Mononuclear cell (primary cell): ENCODE measurements at regions not wholly inside any gene's neighbourhood (a gene's known extent, or its start where the extent isn't known, plus 50 kb on each side); places are given as distances from the start of the nearest gene placed in this dataset.

Experiments
- H3K27me3 ChIP-seq: 2 replicates; pipeline ENCODE4 v1.6.0; 2011; ENCODE audit warnings: low read length, control low read depth; ENCODE audit not compliant: insufficient read depth
- H3K4me1 ChIP-seq: 2 replicates; pipeline ENCODE4 v1.5.1; 2011; ENCODE audit warnings: mild to moderate bottlenecking, low read length, control low read depth; ENCODE audit not compliant: insufficient read depth
- H3K4me3 ChIP-seq: 2 replicates; pipeline ENCODE4 v1.5.1; 2011; ENCODE audit warnings: mild to moderate bottlenecking, low read length, moderate library complexity
- H3K9me3 ChIP-seq: 2 replicates; pipeline ENCODE4 v1.5.1; 2011; ENCODE audit warnings: low read depth, mild to moderate bottlenecking, control low read depth, low read length

GRCh38 chr1:29455781-29456180 is 219.5 kb downstream of the PTPRU start:
- no peaks in the 10 kb centered on the region for H3K9me3 ChIP-seq
- H3K4me1 ChIP-seq = no peaks in the 10 kb centered on the region

DNA sequence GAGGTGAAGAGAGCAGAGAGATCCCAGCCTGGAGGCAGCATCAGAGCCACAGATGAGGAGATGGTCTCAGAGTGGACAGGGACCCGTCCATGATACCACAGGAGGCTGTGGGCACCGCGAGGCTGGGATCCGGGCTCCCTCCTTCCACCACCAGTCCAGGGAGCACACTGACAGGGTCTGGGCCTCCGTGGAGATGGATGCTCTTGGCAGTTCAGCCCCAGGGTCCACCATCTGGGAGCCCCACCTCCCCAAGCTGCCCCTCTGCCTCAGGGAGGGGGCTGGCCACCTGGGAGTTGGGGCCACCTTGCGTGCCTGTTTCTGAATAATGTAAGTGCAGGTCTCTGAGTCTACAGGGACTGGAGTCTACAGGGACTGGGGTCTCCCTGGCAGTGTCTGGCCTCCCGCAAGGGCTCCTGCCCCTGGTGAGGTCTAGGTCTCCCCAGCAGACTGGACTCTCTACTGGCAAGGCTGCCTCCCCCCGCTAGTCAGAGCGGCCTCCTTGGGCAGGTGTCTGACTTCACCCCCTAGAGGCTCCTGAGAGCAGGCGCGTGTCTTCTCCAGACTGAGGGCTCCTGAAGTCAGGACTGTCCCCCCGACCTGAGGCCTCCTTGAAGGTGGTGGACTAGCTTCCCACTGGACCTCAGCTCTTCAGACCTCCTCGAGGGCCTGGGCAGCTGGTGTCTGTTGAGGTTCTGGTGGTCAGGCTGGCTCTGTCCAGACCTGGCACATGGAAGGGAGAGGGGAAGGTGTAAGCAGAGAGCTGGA is 218.5 kb downstream of the PTPRU start:
- Histone ChIP-seq H3K4me1 (no peaks in the 10 kb centered on the region), H3K9me3 (no peaks in the 10 kb centered on the region), H3K27me3 (no peaks in the 10 kb centered on the region), H3K4me3 (no peak overlapping the region)

More at GRCh38 chr1:29455781-29456180, 219.5 kb downstream of the PTPRU start:
- Histone ChIP-seq H3K27me3 (no peaks in the 10 kb centered on the region), H3K4me3 (no peak overlapping the region)

DNA sequence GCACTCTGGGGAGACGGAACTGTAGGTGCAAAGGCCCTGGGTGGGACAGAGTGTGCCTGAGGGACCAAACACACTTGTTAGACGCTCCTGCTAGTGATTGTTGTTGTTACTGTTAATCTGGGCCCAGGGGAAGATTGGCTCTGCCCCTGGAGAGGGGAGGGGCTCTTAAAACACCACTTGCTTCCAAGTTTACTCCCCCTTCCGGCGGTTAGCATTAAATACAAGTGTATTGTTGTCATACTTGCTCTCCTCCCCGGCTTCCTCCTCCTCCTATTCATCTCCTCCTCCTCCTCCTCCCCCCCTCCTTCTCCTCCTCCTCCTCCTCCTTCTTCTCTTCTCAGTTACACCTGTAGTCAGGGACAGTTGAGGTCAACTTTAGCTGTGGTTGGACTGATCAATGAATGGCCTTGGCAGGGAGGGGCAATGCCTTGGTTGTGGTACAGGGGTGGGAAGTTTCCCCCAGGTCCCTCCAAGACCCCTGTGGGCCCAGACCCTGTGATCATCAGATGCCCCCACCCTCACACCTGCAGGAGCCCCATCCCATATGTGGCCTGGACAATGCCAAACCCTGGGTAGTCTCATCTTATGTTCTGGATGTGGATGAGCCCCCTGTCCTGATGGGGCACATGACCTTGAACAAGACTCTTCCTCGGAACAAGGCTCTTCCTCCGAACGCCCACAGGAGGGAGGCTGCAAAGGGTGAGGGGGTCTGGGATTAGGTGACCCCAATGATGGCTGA is 217.3 kb downstream of the PTPRU start:
- H3K4me1 ChIP-seq = no peaks in the 10 kb centered on the region
- H3K27me3 ChIP-seq = no peaks in the 10 kb centered on the region
- H3K4me3 ChIP-seq = no peak overlapping the region
- H3K9me3 ChIP-seq = no peaks in the 10 kb centered on the region

DNA sequence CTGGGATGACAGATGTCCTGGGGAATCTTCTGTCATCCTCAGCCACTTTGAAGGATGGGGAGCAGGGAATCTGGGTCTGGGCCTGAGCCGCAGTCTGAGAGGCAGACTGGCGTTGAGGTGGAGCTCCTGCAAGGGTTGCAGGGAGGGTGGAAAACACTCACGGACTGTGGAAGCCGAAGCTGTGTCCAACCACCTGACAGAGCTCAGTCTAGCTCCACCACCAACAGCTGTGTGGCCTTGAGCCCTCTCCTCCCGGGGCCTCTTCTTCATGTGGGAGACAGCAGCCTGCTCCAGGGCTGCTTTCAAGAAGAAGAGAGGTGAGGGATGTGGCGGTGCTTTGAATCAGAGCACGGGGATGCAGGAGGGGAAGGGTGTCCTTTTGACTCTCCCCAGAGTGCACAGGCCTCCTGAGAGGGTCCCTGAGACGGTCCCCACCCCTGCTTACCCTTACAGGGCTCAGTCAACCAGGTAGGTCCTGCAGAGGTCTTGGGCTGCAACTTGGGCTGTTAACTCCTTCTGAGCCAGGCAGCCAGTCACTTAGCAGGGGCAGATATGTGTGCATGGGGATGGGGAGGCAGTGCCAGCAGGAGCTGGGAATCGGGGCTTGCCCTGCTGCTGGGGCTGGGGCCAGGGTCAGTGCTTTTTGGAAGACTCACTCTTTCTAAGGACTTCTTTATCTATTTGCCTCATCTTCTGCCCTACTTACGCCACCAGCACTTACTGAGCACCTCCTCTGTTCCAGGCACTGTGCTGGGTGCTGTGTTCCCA is 216.3 kb downstream of the PTPRU start:
- H3K4me3 ChIP-seq = no peak overlapping the region
- H3K4me1 ChIP-seq = no peaks in the 10 kb centered on the region
- no peaks in the 10 kb centered on the region for H3K27me3 ChIP-seq
- H3K9me3 ChIP-seq = no peaks in the 10 kb centered on the region

- H3K9me3 ChIP-seq = no peaks in the 10 kb centered on the region
- no peaks in the 10 kb centered on the region for H3K4me1 ChIP-seq
- no peaks in the 10 kb centered on the region for H3K27me3 ChIP-seq
- H3K4me3 ChIP-seq = no peak overlapping the region
These were observed 215.1 kb downstream of the PTPRU start for GRCh38 chr1:29451368-29451892.

DNA sequence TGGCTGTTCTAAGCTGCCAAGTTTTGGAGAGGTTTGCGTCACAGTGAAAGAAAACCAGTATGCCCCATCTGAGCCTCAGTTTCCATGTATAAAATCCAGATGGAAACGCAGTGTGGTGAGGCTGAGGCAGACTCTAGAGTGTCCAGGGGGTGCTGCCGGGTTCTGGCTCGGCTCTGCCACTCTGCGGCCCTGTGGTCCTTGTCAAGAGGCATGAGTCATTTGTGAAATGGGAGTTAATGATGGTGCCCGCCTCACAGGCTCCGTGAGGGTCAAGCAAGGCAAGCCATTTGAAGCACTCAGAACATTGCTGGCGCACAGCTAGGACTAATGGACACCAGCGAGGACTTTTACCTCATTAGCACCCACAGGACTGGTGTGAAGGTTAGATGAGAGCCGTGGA is 214.3 kb downstream of the PTPRU start:
- Histone ChIP-seq H3K27me3 (no peaks in the 10 kb centered on the region), H3K4me3 (no peak overlapping the region), H3K9me3 (no peaks in the 10 kb centered on the region), H3K4me1 (no peaks in the 10 kb centered on the region)

GRCh38 chr1:29448456-29449235 is 212.3 kb downstream of the PTPRU start:
- Histone ChIP-seq H3K4me3 (no peak overlapping the region), H3K9me3 (no peaks in the 10 kb centered on the region), H3K27me3 (no peaks in the 10 kb centered on the region)

GRCh38 chr1:29447368-29447767 is 211.0 kb downstream of the PTPRU start:
- Histone ChIP-seq H3K4me1 (peaks cover 4% of the 10 kb centered on the region), H3K27me3 (no peaks in the 10 kb centered on the region), H3K9me3 (no peaks in the 10 kb centered on the region), H3K4me3 (no peak overlapping the region)

More at GRCh38 chr1:29448456-29449235, 212.3 kb downstream of the PTPRU start:
- H3K4me1 ChIP-seq = no peaks in the 10 kb centered on the region

DNA sequence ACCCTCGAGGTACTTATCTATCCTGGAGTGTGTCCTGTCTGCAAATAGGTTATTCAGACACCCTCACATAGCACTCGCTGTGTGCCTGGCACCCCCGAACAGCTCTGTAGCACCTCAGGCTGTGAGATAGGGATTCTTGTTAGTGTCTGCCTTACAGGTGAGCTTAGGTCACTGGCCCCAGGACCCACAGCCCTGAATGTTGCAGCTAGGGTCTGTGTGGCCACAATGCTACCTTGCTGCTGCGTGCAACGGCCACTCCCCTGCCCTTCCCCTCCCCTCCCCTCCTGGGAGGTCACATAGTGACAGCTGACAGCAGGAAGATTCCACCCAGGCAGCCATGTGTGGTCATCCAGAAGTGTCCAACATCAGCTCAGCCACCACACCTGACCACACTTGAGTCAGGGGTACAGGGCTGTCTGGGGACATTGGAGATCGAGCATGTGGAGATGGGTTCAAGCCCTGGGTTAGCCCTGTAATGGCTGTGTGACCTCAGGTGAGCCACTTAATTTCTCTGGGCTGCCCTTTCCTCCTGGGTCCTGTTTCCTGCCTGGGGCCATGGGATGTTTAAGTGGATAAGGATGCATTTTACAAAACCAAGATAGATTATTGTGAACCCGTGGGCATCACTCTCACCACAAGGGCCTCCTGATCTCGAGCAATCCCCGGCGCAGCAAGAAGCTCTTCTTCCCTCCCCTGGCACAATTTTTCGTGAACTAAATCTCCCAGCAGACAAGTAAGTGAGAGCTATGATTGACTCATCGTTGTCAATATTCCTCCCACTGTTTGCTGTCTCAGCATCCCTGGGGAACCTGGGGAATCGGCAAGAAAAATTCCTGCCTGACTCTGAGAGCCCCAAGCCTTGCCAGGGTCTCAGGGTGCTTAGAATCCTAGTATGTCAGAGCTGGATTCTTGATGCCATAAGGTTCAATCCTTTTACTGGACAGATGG is 208.7 kb downstream of the PTPRU start:
- H3K4me1 ChIP-seq = peaks cover 4% of the 10 kb centered on the region
- no peaks in the 10 kb centered on the region for H3K27me3 ChIP-seq
- no peaks in the 10 kb centered on the region for H3K9me3 ChIP-seq
- H3K4me3 ChIP-seq = no peak overlapping the region

- no peak overlapping the region for H3K4me3 ChIP-seq
- no peaks in the 10 kb centered on the region for H3K27me3 ChIP-seq
- peaks cover 4% of the 10 kb centered on the region for H3K4me1 ChIP-seq
- no peaks in the 10 kb centered on the region for H3K9me3 ChIP-seq
These were observed 207.9 kb downstream of the PTPRU start for GRCh38 chr1:29444081-29444715.

DNA sequence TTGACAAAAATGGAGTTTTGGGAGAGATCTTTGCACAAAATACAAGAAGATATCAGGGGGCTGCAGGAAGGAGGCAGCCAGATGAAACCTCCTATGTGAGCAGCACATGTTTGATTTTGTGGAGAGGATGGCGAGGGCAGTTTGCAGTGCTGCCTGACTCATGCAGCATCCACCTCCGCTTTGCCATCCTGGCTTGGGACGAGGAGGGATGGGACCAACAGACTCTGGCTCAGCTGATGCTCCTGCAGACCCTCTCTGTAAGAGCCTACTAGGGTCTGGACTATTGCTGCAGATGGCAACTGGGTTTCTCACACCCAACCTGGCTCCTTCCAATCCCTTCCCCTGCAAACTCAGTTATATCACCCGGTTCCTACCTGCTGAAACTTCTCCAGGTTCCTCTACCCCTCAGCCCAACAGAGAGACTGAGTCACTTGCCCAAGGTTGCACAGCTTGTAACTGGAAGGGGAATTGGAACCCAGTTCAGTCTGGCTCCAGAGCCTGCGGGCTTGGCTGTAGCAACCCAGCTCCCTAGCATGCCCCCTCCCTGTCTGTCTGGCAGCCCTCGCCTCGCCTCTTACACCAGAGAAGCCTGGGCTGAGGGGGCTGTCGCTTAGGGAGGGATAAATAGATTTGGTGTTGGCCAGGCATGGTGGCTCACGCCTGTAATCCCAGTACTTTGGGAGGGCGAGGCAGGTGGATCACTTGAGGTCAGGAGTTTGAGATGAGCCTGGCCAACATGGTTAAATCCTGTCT is 205.8 kb downstream of the PTPRU start:
- Histone ChIP-seq H3K4me1 (peaks cover 4% of the 10 kb centered on the region), H3K4me3 (no peak overlapping the region), H3K27me3 (no peaks in the 10 kb centered on the region), H3K9me3 (no peaks in the 10 kb centered on the region)

- Histone ChIP-seq H3K27me3 (no peaks in the 10 kb centered on the region), H3K4me3 (no peak overlapping the region), H3K4me1 (peaks cover 4% of the 10 kb centered on the region), H3K9me3 (no peaks in the 10 kb centered on the region)
These were observed 203.3 kb downstream of the PTPRU start for GRCh38 chr1:29439615-29440014.

- H3K4me1 ChIP-seq = peaks cover 4% of the 10 kb centered on the region
- H3K9me3 ChIP-seq = no peaks in the 10 kb centered on the region
- H3K27me3 ChIP-seq = no peaks in the 10 kb centered on the region
- no peak overlapping the region for H3K4me3 ChIP-seq
These were observed 202.7 kb downstream of the PTPRU start for GRCh38 chr1:29438991-29439390.
